HFFc6 (cell line): ENCODE measurements at regions not wholly inside any gene's neighbourhood (a gene's known extent, or its start where the extent isn't known, plus 50 kb on each side); places are given as distances from the start of the nearest gene placed in this dataset.
"Not testable (repeated sequence)": the region's sequence is repeated elsewhere in the genome, so short reads cannot be mapped to it uniquely, and the experiment has no call there.

Experiments used
- DNase-seq: peaks from one replicate; pipeline ENCODE4 v3.0.0-alpha.2; 2018
- H3K27ac Mint-ChIP-seq: 2 replicates; pipeline ENCODE4 v1.8.0; 2020; ENCODE audit warnings: mild to moderate bottlenecking, mixed read lengths
- H3K27me3 Mint-ChIP-seq: 2 replicates; pipeline ENCODE4 v1.8.0; 2021; ENCODE audit warnings: mild to moderate bottlenecking, moderate library complexity, mixed read lengths; ENCODE audit not compliant: insufficient read depth
- H3K36me3 Mint-ChIP-seq: 2 replicates; pipeline ENCODE4 v1.8.0; 2021; ENCODE audit warnings: low read depth, mixed read lengths
- H3K4me1 Mint-ChIP-seq: 2 replicates; pipeline ENCODE4 v1.8.0; 2020; ENCODE audit warnings: low read depth, mixed read lengths
- H3K4me3 Mint-ChIP-seq: 2 replicates; pipeline ENCODE4 v1.8.0; 2020; ENCODE audit warnings: mild to moderate bottlenecking, moderate library complexity, mixed read lengths
- H3K9me3 Mint-ChIP-seq: 2 replicates; pipeline ENCODE4 v1.8.0; 2020; ENCODE audit warnings: mild to moderate bottlenecking, mixed read lengths
- TF ChIP-seq, protein P1 (sequence below): fragments of 200-600 bp; sonication (generic); IDR thresholded peaks from 2 replicates; pipeline ENCODE4 v1.5.0; 2021; ENCODE audit warnings: antibody characterized with exemption, mild to moderate bottlenecking

DNA sequence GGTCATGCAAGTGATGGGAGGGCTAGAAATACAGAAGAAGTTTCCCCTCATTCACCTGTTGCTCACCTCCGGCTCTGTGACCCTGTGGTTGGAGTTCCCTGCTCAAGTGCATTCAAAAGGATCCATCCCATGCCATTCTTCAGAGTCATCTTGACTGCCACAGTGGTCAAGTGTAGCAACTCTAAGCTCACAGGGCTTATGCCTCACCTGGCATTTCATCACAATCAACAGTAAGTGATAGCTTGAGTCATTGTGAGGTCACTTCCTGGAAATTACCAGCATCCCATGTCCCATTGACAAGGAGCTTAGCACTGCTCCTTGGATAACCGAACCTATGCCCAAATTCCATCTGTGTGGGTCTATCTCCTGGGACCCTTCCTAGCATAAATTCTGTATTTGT, 55.6 kb downstream of the OR4C45 start:
- H3K27me3 Mint-ChIP-seq, result peaks cover 2% of the 10 kb centered on the region; the same call in 1 of the 2 replicates
- no peaks in the 10 kb centered on the region for H3K4me1 Mint-ChIP-seq
- H3K4me3 Mint-ChIP-seq, result no peak overlapping the region
- no peaks in the 10 kb centered on the region for H3K36me3 Mint-ChIP-seq
- DNase-seq, result no peak
- TF ChIP-seq, protein P1, sequence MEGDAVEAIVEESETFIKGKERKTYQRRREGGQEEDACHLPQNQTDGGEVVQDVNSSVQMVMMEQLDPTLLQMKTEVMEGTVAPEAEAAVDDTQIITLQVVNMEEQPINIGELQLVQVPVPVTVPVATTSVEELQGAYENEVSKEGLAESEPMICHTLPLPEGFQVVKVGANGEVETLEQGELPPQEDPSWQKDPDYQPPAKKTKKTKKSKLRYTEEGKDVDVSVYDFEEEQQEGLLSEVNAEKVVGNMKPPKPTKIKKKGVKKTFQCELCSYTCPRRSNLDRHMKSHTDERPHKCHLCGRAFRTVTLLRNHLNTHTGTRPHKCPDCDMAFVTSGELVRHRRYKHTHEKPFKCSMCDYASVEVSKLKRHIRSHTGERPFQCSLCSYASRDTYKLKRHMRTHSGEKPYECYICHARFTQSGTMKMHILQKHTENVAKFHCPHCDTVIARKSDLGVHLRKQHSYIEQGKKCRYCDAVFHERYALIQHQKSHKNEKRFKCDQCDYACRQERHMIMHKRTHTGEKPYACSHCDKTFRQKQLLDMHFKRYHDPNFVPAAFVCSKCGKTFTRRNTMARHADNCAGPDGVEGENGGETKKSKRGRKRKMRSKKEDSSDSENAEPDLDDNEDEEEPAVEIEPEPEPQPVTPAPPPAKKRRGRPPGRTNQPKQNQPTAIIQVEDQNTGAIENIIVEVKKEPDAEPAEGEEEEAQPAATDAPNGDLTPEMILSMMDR, result no peak
- H3K9me3 Mint-ChIP-seq, result peaks cover 58% of the 10 kb centered on the region
- H3K27ac Mint-ChIP-seq, result no peak overlapping the region

DNA sequence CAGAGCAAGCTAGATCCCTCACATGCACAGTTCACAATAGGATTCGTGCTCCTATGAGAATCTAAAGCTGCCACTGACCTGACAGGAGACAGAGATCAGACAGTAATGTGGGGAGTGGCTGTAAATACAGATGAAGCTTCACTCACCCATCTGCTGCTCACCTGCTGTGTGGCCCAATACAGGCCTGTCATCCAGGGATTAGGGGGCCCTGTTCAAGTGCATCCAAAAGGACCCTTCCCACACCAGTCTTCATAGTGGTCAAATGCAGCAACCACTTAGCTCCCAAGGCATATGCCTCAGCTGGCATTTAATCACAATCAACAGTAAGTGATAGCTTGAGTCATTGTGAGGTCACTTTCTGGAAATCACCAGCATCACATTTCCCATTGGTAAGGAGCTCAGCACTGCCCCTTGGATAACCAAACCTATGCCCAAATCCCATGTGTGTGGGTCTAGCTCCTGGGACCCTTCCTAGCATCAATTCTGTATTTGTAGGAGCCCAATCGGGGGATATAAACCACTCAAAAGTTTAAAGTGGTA, 65.6 kb downstream of the OR4C45 start:
- TF ChIP-seq, protein P1, result no peak
- Mint-ChIP-seq H3K27ac (no peak overlapping the region), H3K36me3 (peaks cover 5% of the 10 kb centered on the region; the same call in 1 of the 2 replicates), H3K4me3 (no peak overlapping the region), H3K4me1 (no peaks in the 10 kb centered on the region), H3K9me3 (peaks cover 28% of the 10 kb centered on the region), H3K27me3 (no peaks in the 10 kb centered on the region; the same call in 1 of the 2 replicates)
- DNase-seq, result no peak

DNA sequence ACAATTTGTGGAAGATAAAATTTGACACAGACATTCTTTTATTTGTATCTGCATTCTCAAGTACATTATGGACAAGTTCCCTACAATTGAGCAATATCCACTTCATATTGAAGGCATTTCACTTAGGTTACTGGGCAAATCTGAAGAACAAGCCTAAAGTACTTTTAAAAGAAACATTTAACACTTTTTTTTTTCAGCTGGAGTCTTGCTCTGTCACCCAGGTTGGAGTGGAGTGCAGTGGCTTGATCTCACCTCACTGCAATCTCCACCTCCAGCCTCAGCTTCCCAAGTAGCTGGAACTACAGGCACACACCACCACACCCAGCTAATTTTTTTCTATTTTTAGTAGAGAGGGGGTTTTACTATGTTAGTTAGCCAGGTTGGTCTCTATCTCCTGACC, 70.2 kb downstream of the OR4C45 start:
- Mint-ChIP-seq H3K27me3 (no peaks in the 10 kb centered on the region; the same call in 1 of the 2 replicates), H3K27ac (no peak overlapping the region), H3K4me3 (no peak overlapping the region), H3K36me3 (no peaks in the 10 kb centered on the region), H3K9me3 (peaks cover 33% of the 10 kb centered on the region), H3K4me1 (no peaks in the 10 kb centered on the region)
- TF ChIP-seq, protein P1, result no peak
- DNase-seq, result no peak

DNA sequence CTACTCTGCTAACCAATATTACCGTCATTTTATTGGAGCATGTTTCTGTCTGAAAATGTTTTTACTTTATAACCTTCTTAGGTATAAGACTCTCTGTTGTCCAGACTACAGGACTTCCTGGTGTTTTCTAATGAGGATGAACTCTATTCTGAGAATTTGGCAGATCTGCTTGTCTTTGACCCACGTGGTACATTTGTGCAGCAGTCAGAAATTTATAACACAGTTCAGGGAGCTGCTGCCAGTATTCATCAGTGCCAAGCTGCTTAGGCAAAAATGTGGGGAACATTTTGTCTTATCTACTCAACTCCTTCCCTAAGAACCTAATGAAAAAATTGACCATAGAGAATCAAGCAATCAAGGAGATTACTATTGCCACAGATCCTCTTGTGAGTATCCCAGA, 108.0 kb downstream of the OR4C45 start:
- H3K27me3 Mint-ChIP-seq, H3K4me3 Mint-ChIP-seq, DNase-seq, H3K27ac Mint-ChIP-seq, H3K36me3 Mint-ChIP-seq, H3K4me1 Mint-ChIP-seq: not testable (repeated sequence)
- H3K9me3 Mint-ChIP-seq, result peaks cover 56% of the 10 kb centered on the region

DNA sequence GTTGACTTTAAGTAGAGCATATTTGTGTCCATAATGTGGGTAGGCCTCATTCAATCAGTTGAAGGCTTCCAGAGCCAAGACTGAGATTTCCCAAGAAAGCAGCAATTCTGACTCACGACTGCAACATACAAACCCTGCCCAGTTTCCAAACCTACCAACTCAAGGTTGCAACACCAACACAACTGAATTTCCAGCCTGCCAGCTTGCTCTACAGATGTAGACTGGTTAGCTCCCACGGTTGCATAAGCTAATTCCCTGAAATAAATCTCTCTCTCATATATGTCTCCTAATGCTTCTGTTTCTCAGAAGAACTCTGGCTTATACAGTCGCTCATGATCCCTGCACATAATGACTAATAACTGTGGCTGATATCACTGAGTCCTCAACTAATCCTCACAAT, 113.6 kb downstream of the OR4C45 start:
- H3K4me3 Mint-ChIP-seq, H3K27ac Mint-ChIP-seq, H3K36me3 Mint-ChIP-seq, DNase-seq, H3K4me1 Mint-ChIP-seq, H3K27me3 Mint-ChIP-seq: not testable (repeated sequence)
- peaks cover 66% of the 10 kb centered on the region for H3K9me3 Mint-ChIP-seq

DNA sequence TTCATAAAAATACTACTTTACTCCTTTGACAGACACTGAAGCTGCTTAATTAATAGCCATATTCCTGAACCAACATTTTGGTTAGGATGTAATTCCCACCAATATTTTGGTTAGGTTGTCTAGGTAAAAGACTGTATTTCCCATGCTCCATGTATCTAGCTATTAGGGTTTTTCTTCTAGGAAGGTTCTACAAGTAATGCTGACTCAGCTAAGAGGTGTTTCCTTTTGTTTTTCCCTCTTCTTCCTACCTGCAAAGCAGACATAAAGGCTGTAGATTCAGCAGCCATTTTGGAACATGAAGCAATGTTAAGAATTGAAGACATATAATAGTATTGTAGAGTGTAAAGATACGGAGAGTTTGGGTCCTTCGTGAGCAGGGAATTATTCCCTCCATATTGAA, 115.3 kb downstream of the OR4C45 start:
- H3K4me1 Mint-ChIP-seq, H3K4me3 Mint-ChIP-seq, H3K27me3 Mint-ChIP-seq, H3K27ac Mint-ChIP-seq, DNase-seq, H3K36me3 Mint-ChIP-seq: not testable (repeated sequence)
- H3K9me3 Mint-ChIP-seq, result peaks cover 73% of the 10 kb centered on the region

DNA sequence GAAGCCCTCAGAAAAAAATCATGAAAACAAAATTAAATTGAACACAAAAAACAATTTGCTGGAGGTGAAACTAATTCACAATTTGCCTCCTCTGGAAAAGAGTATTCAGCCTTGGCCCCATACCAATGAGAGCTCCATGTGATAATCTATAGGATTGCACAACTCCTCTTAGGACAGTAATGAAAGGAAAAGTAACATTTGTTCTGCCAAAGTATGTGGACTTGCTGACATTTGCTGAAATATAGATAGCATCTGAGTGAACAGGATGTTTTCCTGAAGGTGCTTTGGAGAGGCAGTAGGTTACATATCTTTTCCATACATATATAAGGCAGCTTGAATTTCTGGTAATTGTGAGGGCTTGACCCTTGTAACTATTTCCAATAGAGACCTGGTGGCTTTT, 122.8 kb downstream of the OR4C45 start:
- Mint-ChIP-seq H3K27ac (no peak overlapping the region), H3K36me3 (no peaks in the 10 kb centered on the region; the same call in 1 of the 2 replicates), H3K4me1 (no peaks in the 10 kb centered on the region), H3K4me3 (no peak overlapping the region), H3K27me3 (no peaks in the 10 kb centered on the region), H3K9me3 (peaks cover 56% of the 10 kb centered on the region)
- TF ChIP-seq, protein P1, result no peak
- DNase-seq, result no peak
